HG03095 (cell line): ENCODE measurements at regions not wholly inside any gene's neighbourhood (a gene's known extent, or its start where the extent isn't known, plus 50 kb on each side); places are given as distances from the start of the nearest gene placed in this dataset.
"Not testable (repeated sequence)": the region's sequence is repeated elsewhere in the genome, so short reads cannot be mapped to it uniquely, and the experiment has no call there.

Experiments
- ATAC-seq: cut with Tn5 transposase; IDR thresholded peaks from one replicate; pipeline ENCODE4 v1.9.1; 2021; ENCODE audit warnings: moderate library complexity; ENCODE audit not compliant: unreplicated experiment

DNA sequence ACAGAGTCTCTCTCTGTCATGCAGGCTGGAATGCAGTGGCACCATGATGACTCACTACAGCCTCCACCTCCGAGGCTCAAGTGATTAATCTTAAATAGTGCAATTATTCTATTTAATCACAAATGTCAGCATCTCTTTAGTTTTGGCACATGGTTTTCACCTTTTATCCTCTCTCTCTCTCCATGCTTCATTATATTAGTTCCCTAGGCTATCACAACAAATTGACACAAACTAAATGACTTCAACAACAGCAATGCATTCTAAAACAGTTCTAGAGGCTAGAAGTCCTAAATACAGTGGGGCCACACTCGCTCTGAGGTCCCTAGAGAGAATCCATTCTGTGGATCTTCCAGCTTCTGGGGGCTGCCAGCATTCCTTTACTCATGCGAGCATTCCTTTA lies 178.2 kb upstream of the ZNG1F start:
- not testable (repeated sequence) for ATAC-seq

DNA sequence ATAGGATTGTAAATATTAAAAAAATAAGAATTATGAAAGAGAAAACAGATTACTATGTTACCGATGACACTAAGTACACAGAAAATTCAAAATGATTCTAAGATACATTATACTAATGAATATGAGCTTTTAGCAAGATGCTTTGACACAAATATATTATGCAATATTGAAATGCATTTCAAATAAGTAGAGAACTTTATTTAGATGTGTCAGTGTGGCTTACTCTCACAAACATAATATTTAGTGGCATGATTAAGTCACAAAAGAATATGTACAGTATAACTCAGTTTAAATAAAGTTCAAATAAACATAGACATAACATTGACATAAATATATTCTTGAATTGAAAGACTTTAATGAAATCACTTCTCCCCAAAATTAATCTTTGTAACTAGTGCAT lies 172.7 kb upstream of the ZNG1F start:
- ATAC-seq: not testable (repeated sequence)

DNA sequence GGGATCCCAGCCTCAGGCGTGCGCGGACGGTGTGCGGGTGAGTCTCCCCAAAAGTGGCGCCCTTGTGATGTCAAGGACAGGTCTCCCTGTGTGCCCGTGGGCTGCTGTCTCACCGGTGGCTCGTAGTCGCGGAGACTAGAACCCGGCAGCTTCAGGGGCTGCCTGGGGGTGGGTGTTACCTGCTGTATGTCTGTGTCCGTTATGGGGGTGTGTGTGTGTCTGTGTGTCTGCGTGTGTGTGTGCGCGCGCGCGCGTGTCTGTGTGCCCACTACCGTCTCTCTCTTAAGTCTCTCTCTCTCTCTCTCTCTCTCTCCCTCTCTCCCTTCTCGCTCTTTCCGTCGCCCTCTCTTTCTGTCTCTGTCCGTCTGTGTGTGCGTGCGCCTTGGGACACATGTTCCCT lies 170.0 kb upstream of the ZNG1F start:
- ATAC-seq: not testable (repeated sequence)

DNA sequence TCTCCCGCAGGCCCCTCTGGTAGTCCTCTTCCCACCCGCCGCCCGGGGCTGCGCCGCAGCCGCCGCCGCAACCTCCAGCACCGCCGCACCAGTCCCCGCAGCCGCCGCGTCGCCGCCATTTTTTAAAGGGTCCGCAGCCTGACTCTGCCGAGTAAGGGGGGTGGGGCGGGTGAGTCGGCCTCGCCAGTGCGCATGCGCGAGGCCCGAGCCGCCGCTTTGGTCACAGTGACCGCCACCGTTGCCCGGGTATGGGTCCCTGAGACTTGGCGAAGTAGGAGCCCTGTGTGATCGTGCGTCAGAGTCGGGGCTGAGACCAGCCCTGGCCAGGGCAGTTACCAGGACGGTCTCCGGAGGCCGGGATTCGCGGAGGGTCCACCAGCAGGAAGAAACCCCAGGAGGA lies 169.6 kb upstream of the ZNG1F start:
- ATAC-seq: not testable (repeated sequence)

DNA sequence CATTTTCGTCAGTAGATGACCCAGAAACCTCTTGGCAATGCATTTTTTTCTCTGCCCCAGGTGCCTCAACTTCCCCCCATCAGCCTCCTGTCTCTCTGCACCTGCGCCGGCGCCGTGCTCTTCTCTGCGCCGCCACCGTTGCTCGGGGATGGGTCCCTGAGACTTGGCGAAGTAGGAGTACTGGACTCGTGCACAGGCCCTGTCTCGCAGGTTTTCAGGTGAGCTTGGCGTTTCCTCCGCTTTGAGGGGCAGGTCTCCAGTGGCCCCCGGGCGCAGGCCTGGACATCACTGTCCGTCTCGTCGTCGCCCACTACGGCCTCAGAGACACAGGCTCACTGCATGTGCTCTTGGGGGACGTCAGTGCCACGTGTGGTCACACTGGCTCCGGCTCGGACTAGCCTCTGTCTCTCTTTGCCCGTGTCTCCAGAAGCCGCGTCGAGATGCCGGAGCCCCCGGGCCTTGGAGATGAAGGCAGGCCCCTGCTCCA lies 168.8 kb upstream of the ZNG1F start:
- ATAC-seq: not testable (repeated sequence)

DNA sequence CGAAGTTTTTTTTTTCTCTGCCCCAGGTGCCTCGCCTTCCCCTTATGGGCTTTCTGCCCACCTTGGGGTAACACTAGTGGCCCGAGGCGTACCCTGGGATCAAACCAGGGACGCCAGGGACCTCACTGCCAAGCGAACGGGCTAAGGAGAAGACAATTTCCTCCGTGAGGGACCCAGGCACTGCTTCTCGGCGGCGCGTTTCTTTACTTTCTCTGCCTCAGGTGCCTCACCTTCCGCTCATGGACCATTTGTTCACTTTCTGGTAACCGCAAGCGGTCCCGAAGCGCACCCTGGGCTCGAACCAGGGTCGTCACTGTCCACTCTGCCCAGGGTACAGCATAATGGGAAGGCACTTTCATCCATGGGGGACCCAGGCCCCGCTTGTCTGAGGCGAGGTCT lies 168.2 kb upstream of the ZNG1F start:
- not testable (repeated sequence) for ATAC-seq

DNA sequence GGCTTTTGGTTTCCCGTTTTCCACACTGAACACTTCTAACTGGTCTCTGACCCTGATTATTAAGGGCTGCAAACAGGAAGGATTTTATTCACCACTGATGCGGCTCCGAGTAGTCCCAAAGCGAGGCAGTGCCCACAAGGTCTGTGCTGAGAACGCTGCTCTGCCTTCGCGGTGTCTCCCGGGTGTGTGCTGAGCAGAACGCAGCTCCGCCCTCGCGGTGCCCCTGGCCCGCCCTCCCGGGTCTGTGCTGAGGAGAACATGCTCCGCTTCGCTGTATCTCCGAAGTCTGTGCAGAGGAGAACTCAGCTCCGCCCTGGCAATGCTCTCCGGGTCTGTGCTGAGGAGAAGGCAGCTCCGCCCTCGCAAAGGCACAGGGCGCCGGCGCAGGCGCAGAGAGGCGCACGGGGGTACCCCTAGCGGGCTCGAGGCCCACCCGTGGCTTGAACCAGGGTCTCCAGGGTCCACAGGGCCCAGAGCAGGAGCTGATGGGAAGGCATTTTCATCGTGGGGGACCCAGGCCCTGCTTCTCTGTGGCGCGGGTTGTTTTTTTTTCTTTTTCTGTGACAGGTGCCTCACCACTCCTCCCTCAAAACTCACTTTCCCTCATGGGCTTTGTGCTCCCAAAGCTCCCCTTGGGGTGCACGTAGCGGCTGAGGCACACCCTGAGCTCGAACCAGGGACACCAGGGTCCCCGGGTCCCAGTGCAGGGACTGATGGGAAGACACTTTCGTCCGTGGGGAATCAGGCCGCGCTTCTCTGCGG lies 167.7 kb upstream of the ZNG1F start:
- ATAC-seq: not testable (repeated sequence)

DNA sequence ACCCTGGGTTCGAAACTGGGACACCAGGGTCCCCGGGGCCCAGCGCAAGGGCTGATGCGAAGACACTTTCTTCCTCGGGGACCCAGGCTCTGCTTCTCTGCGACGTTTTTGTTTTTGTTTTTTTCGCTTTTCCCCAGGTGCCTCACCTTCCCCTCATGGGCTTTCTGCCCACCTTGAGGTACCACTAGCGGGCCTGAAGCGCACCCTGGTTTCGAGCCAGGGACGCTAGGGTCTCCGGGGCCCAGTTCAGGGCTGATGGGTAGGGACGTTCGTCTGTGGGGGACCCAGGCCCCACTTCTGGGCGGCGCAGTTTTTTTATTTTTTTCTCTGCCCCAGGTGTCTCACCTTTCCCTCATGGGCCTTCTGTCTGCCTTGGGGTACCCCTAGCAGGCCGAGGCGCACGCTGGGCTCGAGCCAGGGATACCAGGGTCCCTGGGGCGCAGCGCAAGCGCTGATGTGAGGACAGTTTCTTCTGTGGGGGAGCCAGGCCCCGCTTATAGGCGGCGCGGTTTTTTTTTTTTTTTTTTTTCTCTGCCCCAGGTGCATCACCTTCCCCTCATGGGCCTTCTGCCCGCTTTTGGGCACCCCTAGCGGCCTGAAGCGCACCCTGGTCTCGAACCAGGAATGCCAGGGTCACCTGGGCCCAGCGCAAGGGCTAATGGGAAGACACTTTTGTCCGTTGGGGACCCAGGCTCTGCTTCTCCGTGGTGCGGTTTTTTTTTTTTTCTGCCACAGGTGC lies 166.8 kb upstream of the ZNG1F start:
- not testable (repeated sequence) for ATAC-seq

DNA sequence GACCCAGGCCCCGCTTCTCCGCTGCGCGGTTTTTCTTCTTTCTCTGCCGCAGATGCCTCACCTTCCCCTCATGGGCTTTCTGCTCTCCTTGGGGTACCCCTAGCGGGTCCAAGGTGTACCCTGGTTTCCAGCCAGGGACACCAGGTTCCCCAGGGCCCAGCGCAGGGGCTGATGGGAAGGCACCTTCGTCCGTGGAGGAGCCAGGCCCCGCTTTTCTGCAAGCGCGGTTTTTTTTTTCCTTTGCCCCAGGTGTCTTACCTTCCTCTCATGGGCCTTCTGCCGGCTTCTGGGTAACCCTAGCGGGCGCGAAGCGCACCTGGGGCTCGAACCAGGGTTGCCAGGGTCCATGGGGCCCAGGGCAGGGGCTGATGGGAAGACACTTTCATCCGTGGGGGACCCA lies 165.9 kb upstream of the ZNG1F start:
- ATAC-seq: not testable (repeated sequence)

DNA sequence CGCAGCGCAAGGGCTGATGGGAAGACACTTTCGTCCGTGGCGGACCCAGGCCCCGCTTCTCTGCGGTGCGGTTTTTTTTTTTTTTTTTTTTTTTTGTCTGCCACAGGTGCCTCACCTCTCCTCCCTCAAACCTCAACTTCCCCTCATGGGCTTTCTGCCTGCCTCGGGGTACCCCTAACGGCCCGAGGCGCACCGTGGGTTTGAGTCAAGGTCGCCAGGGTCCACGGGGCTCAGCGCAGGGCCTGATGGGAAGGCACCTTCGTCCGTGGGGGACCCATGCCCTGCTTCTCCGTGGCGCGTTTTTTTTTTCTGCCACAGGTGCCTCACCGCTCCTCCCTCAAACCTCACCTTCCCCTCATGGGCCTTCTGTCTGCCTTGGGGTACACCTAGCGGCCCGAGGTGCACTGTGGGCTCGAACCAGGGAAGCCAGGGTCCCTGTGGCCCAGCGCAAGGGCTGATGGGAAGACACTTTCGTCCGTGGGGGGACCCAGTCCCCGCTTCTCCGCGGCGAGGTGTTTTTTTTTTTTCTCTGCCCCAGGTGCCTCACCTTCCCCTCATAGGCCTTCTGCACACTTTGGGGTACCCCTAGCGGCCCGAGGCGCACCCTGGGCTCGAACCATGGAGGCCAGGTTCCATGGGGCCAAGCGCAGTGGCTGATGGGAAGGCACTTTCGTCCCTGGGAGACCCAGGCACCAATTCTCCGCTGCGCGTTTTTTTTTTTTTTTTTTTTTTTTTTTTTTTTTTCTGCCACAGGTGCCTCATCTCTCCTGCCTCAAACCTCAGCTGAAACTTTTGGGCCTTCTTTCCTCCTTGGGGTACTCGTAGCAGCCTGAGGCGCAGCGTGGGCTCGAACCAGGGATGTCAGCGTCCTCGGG lies 165.2 kb upstream of the ZNG1F start:
- not testable (repeated sequence) for ATAC-seq

DNA sequence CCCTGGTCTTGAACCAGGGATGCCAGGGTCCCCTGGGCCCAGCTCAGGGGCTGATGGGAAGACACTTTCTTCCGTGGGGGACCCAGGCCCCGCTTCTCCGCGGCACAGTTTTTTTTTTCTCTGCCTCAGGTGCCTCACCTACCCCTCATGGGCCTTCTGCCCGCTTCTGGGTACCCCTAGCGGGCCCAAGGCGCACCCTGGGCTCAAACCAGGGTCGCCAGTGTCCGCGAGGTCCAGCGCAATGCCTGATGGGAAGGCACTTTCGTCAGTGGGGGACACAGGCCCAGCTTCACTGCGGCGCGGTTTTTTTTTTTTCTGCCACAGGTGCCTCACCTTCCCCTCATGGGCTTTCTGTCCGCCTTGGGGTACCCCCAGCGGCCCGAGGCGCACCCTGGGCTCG lies 163.9 kb upstream of the ZNG1F start:
- not testable (repeated sequence) for ATAC-seq

DNA sequence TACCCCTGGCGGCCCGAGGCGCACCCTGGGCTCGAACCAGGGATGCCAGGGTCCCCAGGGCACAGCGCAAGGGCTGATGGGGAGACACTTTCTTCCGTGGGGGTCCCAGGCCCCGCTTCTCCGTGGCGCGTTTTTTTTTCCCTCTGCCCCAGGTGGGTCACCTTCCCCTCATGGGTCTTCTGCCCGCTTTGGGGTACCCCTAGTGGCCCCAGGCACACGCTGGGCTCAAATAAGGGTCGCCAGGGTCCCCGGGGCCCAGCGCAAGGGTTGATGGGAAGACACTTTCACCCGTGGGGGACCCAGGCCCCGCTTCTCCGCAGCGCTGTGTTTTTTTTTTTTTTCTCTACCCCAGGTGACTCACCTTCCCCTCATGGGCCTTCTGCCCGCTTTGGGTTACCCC lies 163.3 kb upstream of the ZNG1F start:
- ATAC-seq: not testable (repeated sequence)

DNA sequence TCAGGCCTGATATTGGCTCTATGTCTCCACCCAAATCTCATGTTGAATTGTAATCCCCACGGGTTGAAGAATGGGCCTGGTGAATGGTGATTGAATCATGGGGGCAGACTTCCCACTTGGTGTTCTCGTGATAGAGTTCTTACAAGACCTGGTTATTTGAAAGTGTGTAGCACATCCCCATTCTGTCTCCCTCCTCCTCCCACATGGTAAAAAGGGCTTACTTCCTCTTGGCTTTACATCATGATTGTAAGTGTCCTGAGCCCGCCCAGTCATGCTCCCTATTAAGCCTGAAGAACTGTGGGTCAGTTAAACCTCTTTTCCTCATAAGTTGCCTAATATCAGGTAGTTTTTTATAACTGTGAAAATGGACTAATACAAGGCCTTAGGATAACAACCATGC lies 158.8 kb upstream of the ZNG1F start:
- ATAC-seq: not testable (repeated sequence)

DNA sequence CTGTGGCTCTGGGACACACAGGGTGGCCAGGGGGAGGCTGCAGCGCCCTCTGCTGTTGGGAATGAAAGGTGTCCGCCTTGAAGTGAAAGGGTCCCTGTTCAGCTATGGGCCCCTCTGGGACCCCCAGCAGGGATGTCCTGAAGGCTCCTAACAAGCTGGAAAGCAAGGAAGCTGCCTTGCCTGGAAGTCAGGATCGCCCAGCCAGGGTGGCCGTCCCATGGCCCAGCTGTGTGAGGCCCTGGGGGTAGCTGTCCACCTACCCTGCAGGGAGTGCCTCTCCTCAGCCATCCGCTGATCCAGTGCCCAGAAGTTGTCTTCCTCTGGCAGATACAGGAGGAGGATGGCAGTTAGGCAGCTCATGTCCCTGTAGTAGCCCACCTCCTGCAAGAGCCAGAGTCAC lies 143.4 kb upstream of the ZNG1F start:
- not testable (repeated sequence) for ATAC-seq

DNA sequence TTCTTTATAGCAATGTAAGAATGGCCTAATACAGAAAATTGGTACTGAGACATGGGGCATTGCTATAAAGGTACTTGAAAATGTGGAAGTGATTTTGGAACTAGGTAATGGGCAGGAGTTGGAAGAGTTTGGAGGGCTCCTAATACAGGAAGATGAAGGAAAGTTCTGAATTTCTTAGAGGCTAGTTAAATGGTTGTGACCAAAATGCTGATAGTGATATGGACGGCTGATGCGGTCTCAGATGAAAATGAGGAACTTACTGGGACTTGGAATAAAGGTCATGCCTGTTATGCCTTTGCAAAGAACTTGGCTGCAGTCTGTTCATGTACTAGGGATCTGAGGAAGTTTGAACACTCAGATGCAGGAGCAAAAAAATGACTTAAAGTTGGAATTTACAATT lies 132.2 kb upstream of the ZNG1F start:
- not testable (repeated sequence) for ATAC-seq

DNA sequence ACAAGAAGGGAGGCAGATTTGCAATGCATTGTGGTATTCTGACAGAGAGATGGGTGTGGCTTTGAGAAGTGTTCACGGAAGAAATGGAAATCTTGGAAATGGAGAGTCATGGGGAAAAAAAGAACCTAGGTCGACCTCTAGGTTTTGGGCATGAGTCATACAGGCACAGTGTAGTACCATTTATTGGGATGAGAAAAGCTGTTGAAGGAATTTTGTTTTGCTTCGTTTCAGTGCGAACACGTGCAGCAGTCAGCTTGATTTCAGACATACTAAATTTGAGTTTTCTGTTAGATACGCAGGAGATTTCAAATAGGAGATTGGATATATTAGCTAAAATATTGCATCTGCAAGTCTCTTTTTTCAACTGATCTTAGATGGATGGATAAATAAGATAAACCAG lies 119.8 kb upstream of the ZNG1F start:
- not testable (repeated sequence) for ATAC-seq

DNA sequence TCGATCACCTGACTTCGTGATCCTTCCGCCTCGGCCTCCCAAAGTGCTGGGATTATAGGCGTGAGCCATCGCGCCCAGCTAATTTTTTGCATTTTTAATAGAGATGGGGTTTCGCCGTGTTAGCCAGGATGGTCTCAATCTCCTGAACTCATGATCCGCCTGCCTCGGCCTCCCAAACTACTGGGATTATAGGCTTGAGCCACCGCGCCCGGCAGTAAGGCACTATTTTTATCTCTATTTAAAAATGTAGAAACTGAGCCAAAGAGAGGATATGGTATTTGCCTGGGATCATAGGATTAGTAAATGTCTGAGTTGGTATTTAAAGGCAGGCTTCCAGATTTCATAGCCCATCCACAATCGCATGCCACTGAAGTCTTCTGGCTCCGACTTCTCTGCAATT lies 96.6 kb upstream of the ZNG1F start:
- not testable (repeated sequence) for ATAC-seq

DNA sequence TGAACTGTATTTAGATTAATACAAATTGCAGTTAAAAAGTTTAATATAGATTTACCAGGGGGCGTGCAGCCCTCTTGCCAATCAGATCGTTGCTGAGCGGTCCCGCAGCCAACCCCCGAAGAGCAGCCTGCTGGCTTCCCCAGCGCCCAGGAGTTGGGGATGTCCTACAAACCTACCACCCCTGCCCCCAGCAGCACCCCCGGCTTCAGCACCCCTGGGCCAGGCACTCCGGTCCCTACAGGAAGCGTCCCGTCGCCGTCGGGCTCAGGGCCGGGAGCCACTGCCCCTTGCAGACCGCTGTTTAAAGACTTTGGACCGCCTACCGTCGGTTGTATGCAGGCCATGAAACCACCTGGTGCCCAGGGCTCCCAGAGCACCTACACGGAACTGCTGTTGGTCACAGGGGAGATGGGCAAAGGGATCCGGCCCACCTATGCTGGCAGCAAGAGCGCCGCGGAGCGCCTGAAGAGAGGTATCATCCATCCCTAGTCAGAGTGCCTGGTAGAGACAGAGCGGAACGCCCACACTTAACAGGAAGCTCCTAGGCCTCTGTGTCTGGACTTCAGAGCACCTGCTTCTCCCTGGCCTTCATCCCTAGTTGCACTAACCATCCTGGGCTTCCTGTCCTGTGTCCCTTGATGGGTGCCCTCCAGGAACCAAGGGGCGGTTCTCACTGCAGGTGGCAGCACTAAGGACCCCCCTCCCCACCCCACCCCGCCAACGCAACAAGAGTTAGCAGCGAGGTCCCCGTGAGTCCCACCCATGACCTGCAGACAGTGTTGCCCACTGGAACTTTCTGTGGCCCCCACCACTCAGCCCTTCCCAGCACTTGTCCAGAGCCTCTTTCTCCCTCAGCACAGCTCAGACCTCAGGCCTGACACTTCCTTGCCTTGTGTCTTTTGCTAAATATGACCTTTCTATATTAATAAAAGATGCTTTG lies 91.5 kb upstream of the ZNG1F start:
- not testable (repeated sequence) for ATAC-seq

DNA sequence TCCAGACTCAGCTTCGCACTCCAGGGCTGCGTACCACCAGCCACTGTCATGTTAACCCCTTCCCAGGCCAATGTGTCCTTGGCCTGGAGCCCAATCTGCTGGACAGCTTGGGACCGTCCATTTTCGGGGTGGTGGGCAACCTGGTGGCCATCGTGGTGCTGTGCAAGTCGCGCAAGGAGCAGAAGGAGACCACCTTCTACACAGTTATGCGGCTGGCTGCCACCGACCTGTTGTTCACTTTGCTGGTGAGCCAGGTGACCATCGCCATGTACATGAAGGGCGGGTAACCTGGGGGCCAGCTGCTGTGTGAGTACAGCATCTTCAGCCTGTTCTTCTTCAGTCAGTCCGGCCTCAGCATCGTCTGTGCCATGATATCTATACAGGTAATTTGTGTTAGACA lies 90.3 kb upstream of the ZNG1F start:
- not testable (repeated sequence) for ATAC-seq

DNA sequence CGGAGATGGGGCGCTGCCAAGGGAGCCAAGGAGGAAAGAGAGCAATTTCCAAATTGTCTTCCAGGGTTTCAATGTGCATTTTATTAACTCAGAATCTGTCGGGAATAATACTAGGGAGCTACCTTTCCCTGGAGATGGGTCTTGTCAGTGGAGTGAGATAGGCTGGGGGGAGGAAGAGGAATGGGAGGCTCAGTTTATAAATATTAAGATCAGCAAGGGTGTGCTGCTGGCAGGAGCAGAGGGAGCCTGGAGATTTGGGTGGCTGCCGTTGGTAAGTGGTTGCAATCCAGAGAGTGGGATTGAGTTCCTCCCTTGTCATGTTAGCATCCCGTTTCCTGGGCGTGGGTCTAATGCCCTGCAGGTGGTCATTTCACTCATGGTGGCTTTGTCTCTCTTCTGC lies 89.9 kb upstream of the ZNG1F start:
- not testable (repeated sequence) for ATAC-seq
